Omental fat pad (tissue), 3 donors: ENCODE measurements at regions not wholly inside any gene's neighbourhood (a gene's known extent, or its start where the extent isn't known, plus 50 kb on each side); places are given as distances from the start of the nearest gene placed in this dataset.
A peak's percentile ranks its signal among the peaks of the same experiment; 100 is the strongest.

ENCODE experiments used
- ATAC-seq: fragments of 150-250 bp; one replicate; pipeline ENCODE4 v1.9.1; 2016; ENCODE audit warnings: mild to moderate bottlenecking, moderate library complexity; ENCODE audit not compliant: low FRiP score
- DNase-seq: peaks from one replicate; pipeline ENCODE4 v3.0.0-alpha.2; 2019; ENCODE audit warnings: low spot score
- TF ChIP-seq, protein P1 (sequence below), 3 donors: fragments of 450-650 bp; IDR thresholded peaks; one replicate each; pipeline ENCODE4 v1.5.1; 2016 to 2017; ENCODE audit warnings: antibody characterized with exemption in 3 of 3, mild to moderate bottlenecking in 3 of 3, moderate library complexity in 2 of 3

DNA sequence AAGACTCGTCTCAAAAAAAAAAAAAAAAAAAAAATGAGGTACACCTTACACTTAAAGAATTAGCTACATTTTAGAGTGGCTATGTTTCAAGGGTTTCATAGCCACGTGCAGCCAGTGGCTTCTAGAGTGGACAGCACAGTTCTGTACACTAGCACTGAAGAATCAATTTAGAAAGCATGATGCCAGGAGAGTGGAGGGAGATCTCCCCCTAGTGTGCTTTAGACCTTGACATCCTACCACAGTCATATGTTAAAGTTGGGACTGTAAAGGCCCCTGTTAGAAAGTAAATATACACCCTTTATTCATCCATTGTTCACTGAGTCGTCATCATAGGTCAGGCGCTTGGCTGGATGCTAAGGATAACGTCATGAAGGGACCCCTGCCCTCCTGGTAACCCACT lies 179.4 kb downstream of the QDPR start:
- ATAC-seq (no peak), DNase-seq (no peak)
- TF ChIP-seq, protein P1, sequence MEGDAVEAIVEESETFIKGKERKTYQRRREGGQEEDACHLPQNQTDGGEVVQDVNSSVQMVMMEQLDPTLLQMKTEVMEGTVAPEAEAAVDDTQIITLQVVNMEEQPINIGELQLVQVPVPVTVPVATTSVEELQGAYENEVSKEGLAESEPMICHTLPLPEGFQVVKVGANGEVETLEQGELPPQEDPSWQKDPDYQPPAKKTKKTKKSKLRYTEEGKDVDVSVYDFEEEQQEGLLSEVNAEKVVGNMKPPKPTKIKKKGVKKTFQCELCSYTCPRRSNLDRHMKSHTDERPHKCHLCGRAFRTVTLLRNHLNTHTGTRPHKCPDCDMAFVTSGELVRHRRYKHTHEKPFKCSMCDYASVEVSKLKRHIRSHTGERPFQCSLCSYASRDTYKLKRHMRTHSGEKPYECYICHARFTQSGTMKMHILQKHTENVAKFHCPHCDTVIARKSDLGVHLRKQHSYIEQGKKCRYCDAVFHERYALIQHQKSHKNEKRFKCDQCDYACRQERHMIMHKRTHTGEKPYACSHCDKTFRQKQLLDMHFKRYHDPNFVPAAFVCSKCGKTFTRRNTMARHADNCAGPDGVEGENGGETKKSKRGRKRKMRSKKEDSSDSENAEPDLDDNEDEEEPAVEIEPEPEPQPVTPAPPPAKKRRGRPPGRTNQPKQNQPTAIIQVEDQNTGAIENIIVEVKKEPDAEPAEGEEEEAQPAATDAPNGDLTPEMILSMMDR (IDR thresholded peaks at IDR 0.05): no peak

DNA sequence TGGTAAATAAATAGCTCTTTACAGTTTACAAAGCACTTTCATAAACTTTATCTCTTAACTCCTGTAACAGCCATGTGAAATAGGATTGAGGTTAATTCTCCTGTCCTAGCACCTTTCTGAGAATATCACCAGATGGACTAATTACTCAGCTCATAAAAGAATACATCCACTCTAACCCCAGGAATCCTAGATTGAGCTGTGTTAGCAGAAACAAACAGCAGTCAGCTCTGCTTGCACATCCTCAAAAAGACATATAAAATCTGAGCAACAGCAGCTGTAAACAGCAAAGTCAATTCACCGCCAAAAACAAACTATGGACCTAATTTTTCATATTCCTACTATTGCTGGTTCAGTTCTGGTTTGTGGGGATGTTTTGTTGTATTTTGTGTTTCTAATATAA lies 182.8 kb downstream of the QDPR start:
- no peak for ATAC-seq
- DNase-seq: no peak
- TF ChIP-seq, protein P1 (IDR thresholded peaks at IDR 0.05): no peak

DNA sequence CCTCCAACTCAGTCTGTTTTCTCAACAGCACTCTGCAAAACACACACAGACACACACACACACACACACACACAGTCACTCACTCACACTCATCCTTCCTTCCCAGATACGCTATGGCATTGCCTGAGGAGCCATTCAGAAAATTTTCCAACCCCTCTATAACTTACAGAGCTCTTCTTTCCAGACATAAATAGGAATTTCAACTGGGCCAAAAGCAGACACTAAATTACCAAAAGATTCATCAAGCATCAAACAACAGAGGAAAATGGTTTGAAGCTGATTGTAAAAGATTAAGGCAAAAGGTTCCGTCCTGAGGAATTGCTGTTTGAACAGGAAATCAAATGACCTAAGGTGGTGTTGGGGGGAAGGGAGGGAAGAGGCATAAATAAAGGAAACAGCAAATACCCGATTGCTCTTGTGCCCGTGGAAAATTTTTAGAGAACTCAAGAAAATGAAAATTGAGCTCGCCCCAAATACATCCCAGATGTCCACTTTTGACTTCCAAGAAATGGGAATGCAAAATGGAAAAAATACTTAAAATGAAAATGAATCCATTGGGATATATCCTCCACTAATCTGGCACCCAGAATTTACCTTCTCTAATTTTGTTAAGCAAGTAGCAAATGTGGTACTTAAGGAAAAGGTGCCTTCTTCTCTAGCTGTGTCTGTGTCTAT lies 183.6 kb downstream of the QDPR start:
- DNase-seq (no peak), ATAC-seq (no peak)
- TF ChIP-seq, protein P1 (IDR thresholded peaks at IDR 0.05): no peak

DNA sequence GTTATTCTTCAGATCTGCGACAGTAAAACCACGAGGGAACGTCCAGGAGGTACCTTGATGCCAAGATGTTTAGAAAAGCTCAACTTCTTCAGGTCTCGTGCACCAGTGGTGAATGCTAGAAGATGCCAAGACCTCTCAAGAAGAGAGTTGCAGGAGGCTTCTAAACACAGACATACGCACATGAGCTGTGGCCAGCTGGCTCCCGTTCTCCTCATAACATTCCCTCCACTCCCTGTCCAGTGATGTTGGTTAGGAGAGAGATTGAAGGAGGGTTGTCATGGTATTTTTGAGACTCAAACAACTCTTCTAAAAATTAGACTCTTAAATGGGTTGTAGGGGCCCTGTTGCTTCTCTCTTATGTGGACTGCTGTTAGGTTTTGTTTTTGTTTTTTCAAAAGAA lies 184.3 kb downstream of the QDPR start:
- DNase-seq (no peak), ATAC-seq (no peak)
- TF ChIP-seq, protein P1 (IDR thresholded peaks at IDR 0.05): no peak

DNA sequence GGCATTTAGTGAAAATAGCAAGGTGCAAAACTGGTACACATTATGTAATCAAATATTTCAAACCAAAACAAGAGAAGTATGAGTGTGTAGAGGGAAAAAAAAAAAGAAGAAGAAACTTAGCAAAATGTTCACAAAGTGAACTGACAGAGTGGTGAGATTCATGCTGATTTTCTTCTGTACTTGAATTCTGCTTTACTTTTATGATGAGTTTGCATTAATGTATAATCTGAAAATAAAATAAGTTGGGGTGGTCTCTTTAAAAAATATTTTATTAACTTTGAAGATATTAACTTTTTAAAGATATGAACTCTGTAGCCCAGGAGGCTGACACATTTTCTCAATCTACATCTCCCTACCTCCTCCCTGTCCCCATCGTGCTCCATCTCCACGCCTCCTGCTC lies 185.1 kb downstream of the QDPR start:
- DNase-seq (no peak), ATAC-seq (no peak)
- TF ChIP-seq, protein P1 (IDR thresholded peaks at IDR 0.05): no peak

DNA sequence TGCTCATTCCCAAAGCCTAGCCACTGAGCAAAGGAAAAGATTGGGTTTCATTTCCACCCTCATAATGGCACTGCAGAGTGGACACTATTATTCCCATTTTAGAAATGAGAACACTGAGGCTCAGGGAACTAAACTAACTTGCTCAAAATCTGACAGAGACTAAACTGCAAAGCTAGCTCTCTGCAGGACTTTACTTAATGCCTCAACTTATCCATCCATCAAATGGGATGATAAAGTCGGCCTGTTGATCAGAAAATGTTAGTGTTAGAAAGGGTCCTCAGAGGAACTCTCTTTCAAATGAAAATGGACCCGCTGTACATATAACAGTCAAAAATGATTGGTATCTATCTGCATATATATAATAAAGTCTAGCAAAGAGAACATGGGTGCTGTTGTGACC lies 186.8 kb downstream of the QDPR start:
- DNase-seq (no peak), ATAC-seq (no peak)
- TF ChIP-seq, protein P1 (IDR thresholded peaks at IDR 0.05): no peak

DNA sequence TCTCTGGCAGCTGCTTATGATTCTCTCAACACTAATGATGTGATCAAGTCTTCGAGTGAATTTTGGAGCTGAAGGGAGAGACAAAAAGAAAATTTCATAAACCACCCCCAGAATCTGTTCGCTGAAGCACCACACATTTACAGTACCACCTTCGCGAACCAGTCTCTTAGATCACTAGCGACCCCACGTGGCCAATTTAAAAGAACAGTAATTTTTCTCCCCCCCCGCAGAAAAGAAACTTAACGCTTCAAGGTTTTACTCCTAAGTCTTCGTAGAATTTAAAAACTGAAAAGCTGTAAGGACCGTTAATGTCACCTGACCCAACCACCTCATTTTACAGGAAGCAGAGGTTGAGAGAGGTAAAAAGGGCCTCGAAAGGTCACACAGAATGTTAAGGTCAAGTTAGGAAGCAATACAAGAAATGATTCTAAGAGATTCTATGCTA lies 187.5 kb downstream of the QDPR start:
- TF ChIP-seq, protein P1 (IDR thresholded peaks at IDR 0.05): peak in 1 of 3 donors; percentile 43
- ATAC-seq (no peak), DNase-seq (peak; percentile 33)
